Endothelial cell of umbilical vein (primary cell): ENCODE measurements at regions not wholly inside any gene's neighbourhood (a gene's known extent, or its start where the extent isn't known, plus 50 kb on each side); places are given as distances from the start of the nearest gene placed in this dataset.

Experiments used
- BruUV-seq: library from RNA; stranded (reverse); fragments of 400-500 nt; replicated peaks from 2 replicates; lab custom pipeline; 2021; lab: Mats Ljungman, UMichigan
- CTCF ChIA-PET: fragments of 300-600, 350-600 bp; sonication (Branson Sonifier 250); formaldehyde crosslinking; loops from one replicate; lab custom pipeline; 2021; ENCODE audit warnings: antibody characterized with exemption, inconsistent platforms; lab: Charles Lee
- POLR2A ChIA-PET: fragments of 300-600, 350-600 bp; sonication (Branson Sonifier 250); formaldehyde crosslinking; loops from one replicate; lab custom pipeline; 2021; ENCODE audit warnings: antibody characterized with exemption, inconsistent platforms; lab: Charles Lee
- DNase-seq: peaks from one replicate; pipeline ENCODE4 v3.0.0-alpha.2; 2011; ENCODE audit warnings: low read depth, low spot score
- FAIRE-seq: peaks from 2 replicates; lab custom pipeline; 2011; peaks lifted over from hg19 to GRCh38; lab: Jason Lieb, UNC
- H2AFZ ChIP-seq: 2 replicates; pipeline ENCODE4 v1.6.0; 2012; ENCODE audit warnings: low read depth, low read length, control low read depth, inconsistent platforms
- H3K27ac ChIP-seq: 2 replicates; pipeline ENCODE4 v1.5.1; 2011; ENCODE audit warnings: low read depth, mild to moderate bottlenecking, control low read depth, low read length, moderate library complexity; ENCODE audit not compliant: insufficient read depth
- H3K27me3 ChIP-seq, 2 experiments: 2 replicates each; pipeline versions ENCODE4 v1.6.0 to v1.6.1; 2011; ENCODE audit warnings: low read length in 2 of 2, mixed read lengths in 1 of 2; ENCODE audit not compliant: control insufficient read depth in 2 of 2, insufficient read depth in 2 of 2
- H3K36me3 ChIP-seq, 2 experiments: 2 replicates in 1 of 2; 3 replicates in 1 of 2; pipeline ENCODE4 v1.5.1; 2011; ENCODE audit warnings: low read length in 2 of 2, mild to moderate bottlenecking in 1 of 2, moderate library complexity in 1 of 2; ENCODE audit not compliant: control insufficient read depth in 2 of 2, insufficient read depth in 2 of 2; ENCODE audit errors: extremely low read depth in 1 of 2
- H3K4me1 ChIP-seq: 3 replicates; pipeline ENCODE4 v1.5.1; 2011; ENCODE audit warnings: mild to moderate bottlenecking, low read length; ENCODE audit not compliant: control insufficient read depth, insufficient read depth; ENCODE audit errors: extremely low read depth
- H3K4me2 ChIP-seq: 2 replicates; pipeline ENCODE4 v1.6.1; 2011; ENCODE audit warnings: low read length, control low read depth, mixed read lengths; ENCODE audit not compliant: insufficient read depth
- H3K4me3 ChIP-seq, 3 experiments: fragments of 200-600 bp in 1 of 3; sonication (generic), shearing (Covaris generic) in 1 of 3; replicated peaks in 1 of 3; 2 replicates each; pipeline ENCODE4 v1.5.1; 2011 to 2016; ENCODE audit warnings: control low read depth in 3 of 3, low read length in 3 of 3, mild to moderate bottlenecking in 2 of 3, inconsistent platforms in 1 of 3, low read depth in 1 of 3, moderate library complexity in 1 of 3; ENCODE audit not compliant: insufficient read depth in 1 of 3
- H3K79me2 ChIP-seq: 2 replicates; pipeline ENCODE4 v1.6.0; 2012; ENCODE audit warnings: low read length, inconsistent platforms; ENCODE audit not compliant: control insufficient read depth, insufficient read depth
- H3K9ac ChIP-seq: replicated peaks from 2 replicates; pipeline ENCODE3; 2011; ENCODE audit warnings: low read length, control low read depth; ENCODE audit not compliant: insufficient read depth; ENCODE audit errors: extremely low read depth
- H3K9me1 ChIP-seq: replicated peaks from 3 replicates; pipeline ENCODE4 v1.6.0; 2011; ENCODE audit warnings: mild to moderate bottlenecking, low read length; ENCODE audit not compliant: control insufficient read depth, insufficient read depth; ENCODE audit errors: extremely low read depth
- H3K9me3 ChIP-seq: replicated peaks from 2 replicates; pipeline ENCODE4 v1.5.1; 2012; ENCODE audit warnings: low read length, inconsistent platforms; ENCODE audit not compliant: control insufficient read depth, insufficient read depth
- H4K20me1 ChIP-seq: replicated peaks from 2 replicates; pipeline ENCODE3; 2011; ENCODE audit warnings: mild to moderate bottlenecking, low read length; ENCODE audit not compliant: control insufficient read depth, insufficient read depth; ENCODE audit errors: extremely low read depth
- EZH2 ChIP-seq: IDR thresholded peaks from 2 replicates; pipeline ENCODE4 v1.6.1; 2012; ENCODE audit warnings: borderline replicate concordance, low read depth, mild to moderate bottlenecking, moderate library complexity, low read length, inconsistent platforms; ENCODE audit not compliant: severe bottlenecking
- FOS ChIP-seq: IDR thresholded peaks from 2 replicates; pipeline ENCODE4 v1.6.1; 2011; ENCODE audit warnings: mild to moderate bottlenecking, low read length, moderate library complexity, borderline replicate concordance; ENCODE audit not compliant: insufficient read depth
- GATA2 ChIP-seq: IDR thresholded peaks from 2 replicates; pipeline ENCODE4 v1.7.0; 2011; ENCODE audit warnings: low read depth, mild to moderate bottlenecking, moderate library complexity, mixed read lengths, low read length; ENCODE audit not compliant: insufficient read length, insufficient read depth
- JUN ChIP-seq: IDR thresholded peaks from 2 replicates; pipeline ENCODE4 v1.6.1; 2011; ENCODE audit warnings: borderline replicate concordance, low read depth; ENCODE audit not compliant: insufficient read length, insufficient read depth
- MYC ChIP-seq: IDR thresholded peaks from one replicate; pipeline ENCODE4 v1.6.1; 2011; ENCODE audit warnings: mild to moderate bottlenecking, low read depth, low read length
- POLR2A ChIP-seq: IDR thresholded peaks from 2 replicates; pipeline ENCODE4 v1.6.1; 2012; ENCODE audit warnings: low read depth, mild to moderate bottlenecking, control low read depth, low read length
- POLR2AphosphoS5 ChIP-seq: IDR thresholded peaks from 2 replicates; pipeline ENCODE4 v1.6.1; 2012; ENCODE audit warnings: low read depth, mild to moderate bottlenecking, control low read depth, low read length, moderate library complexity; ENCODE audit not compliant: insufficient read depth
- dilution Hi-C: fragments of 300-500 bp; cut with MboI; formaldehyde crosslinking; loops from one replicate; pipeline ENCODE4 v1.15.0; 2019; ENCODE audit warnings: low sequenced_read_pairs; ENCODE audit not compliant: extremely low pct_ligation_motif_present
- intact Hi-C: fragments of 100-400 bp; cut with micrococcal nuclease; formaldehyde crosslinking; loops from one replicate; pipeline ENCODE4 v1.10.0; 2022
- TF ChIP-seq, protein P1 (sequence below): IDR thresholded peaks from 2 replicates; pipeline ENCODE4 v1.6.1; 2011; ENCODE audit not compliant: insufficient read depth, insufficient read length
- TF ChIP-seq, protein P2 (sequence below), 2 donors: IDR thresholded peaks; 1 replicate in 1 of 2; 2 replicates in 1 of 2; pipeline ENCODE4 v1.5.1; 2011; ENCODE audit warnings: low read length in 2 of 2, mild to moderate bottlenecking in 2 of 2, moderate library complexity in 2 of 2, control low read depth in 1 of 2, inconsistent platforms in 1 of 2, low read depth in 1 of 2; ENCODE audit not compliant: insufficient read depth in 1 of 2; ENCODE audit errors: extremely low read depth in 1 of 2

DNA sequence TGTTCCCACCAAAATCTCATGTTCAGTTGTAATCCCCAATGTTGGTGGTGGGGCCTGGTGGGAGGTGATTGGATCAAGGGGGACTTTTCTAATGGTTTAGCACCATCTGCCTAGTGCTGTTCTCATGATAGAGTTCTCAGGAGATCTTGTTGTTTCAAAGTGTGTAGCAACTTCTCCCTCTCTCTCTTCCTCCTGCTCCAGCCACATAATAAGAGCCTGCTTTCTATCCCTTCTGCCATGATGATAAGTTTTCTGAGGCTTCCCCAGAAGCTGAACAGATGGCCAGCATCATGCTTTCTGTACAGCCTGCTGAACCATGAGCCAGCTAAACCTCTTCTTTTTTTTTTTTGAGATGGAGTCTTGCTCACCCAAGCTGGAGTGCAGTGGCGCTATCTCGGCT is 910.6 kb downstream of the KCNMA1 start:
- H3K4me3 ChIP-seq = no peak overlapping the region
- no peaks in the 10 kb centered on the region for H3K9me3 ChIP-seq
- H3K27me3 ChIP-seq = no peaks in the 10 kb centered on the region
- CTCF ChIA-PET = no interaction called here
- H3K9me1 ChIP-seq = no peaks in the 10 kb centered on the region
- dilution Hi-C loops (no loop called here), intact Hi-C loops (no loop called here)
- no peaks in the 10 kb centered on the region for H3K36me3 ChIP-seq
- TF ChIP-seq FOS = no peak
- TF ChIP-seq POLR2AphosphoS5 = no peak
- TF ChIP-seq, protein P1, sequence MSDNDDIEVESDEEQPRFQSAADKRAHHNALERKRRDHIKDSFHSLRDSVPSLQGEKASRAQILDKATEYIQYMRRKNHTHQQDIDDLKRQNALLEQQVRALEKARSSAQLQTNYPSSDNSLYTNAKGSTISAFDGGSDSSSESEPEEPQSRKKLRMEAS = no peak
- TF ChIP-seq MYC = no peak
- no peak for TF ChIP-seq JUN
- H3K4me1 ChIP-seq = no peaks in the 10 kb centered on the region
- no peak overlapping the region for H3K27ac ChIP-seq
- no peak for DNase-seq
- no peak overlapping the region for H3K9ac ChIP-seq
- no peak overlapping the region for H3K4me2 ChIP-seq
- no peak for FAIRE-seq
- POLR2A ChIA-PET = no interaction called here
- H3K79me2 ChIP-seq = no peaks in the 10 kb centered on the region
- H2AFZ ChIP-seq = no peak overlapping the region
- no TSS peak for BruUV-seq
- no peaks in the 10 kb centered on the region for H4K20me1 ChIP-seq

DNA sequence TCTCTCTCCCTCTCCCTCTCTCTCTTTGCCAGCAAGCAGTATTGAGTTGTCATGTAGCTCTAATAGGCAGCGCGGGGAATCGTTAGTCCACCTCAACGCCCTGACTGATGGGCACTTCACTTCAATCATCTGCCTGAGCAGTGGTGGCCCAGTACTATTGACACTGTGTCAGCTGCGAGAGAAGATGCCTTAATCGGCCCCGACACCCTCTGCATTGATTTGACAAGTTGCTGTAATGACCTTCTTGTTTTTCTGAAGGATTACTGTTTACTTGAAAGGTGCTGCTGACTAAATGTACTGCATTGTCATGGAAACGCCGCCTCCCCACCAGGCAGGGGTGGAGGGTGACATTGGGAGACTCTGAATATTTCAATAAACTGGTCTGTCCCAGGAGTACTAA is 913.8 kb downstream of the KCNMA1 start:
- ChIA-PET POLR2A (no interaction called here), CTCF (no interaction called here)
- BruUV-seq = no TSS peak
- intact Hi-C loops = no loop called here
- dilution Hi-C loops = no loop called here
- Histone ChIP-seq H3K4me1 (no peaks in the 10 kb centered on the region), H3K9me1 (no peaks in the 10 kb centered on the region), H3K36me3 (no peaks in the 10 kb centered on the region), H3K4me3 (no peak overlapping the region), H3K27ac (no peak overlapping the region), H3K9ac (no peak overlapping the region), H3K9me3 (no peaks in the 10 kb centered on the region), H2AFZ (no peak overlapping the region), H3K27me3 (no peaks in the 10 kb centered on the region), H4K20me1 (no peaks in the 10 kb centered on the region), H3K79me2 (no peaks in the 10 kb centered on the region), H3K4me2 (no peak overlapping the region)
- no peak for DNase-seq
- FAIRE-seq = no peak
- TF ChIP-seq, protein P1 = no peak
- TF ChIP-seq POLR2A (no peak), JUN (no peak), POLR2AphosphoS5 (no peak), EZH2 (no peak), GATA2 (no peak), MYC (no peak), FOS (no peak)
- TF ChIP-seq, protein P2, sequence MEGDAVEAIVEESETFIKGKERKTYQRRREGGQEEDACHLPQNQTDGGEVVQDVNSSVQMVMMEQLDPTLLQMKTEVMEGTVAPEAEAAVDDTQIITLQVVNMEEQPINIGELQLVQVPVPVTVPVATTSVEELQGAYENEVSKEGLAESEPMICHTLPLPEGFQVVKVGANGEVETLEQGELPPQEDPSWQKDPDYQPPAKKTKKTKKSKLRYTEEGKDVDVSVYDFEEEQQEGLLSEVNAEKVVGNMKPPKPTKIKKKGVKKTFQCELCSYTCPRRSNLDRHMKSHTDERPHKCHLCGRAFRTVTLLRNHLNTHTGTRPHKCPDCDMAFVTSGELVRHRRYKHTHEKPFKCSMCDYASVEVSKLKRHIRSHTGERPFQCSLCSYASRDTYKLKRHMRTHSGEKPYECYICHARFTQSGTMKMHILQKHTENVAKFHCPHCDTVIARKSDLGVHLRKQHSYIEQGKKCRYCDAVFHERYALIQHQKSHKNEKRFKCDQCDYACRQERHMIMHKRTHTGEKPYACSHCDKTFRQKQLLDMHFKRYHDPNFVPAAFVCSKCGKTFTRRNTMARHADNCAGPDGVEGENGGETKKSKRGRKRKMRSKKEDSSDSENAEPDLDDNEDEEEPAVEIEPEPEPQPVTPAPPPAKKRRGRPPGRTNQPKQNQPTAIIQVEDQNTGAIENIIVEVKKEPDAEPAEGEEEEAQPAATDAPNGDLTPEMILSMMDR (IDR thresholded peaks at IDR 0.05; ENCODE audit: extremely low read depth in 1 of 2, insufficient read depth in 1 of 2, low read depth in 1 of 2, low read length in 2 of 2) = no peak
